ENCODE measurements at regions not wholly inside any gene's neighbourhood (a gene's known extent, or its start where the extent isn't known, plus 50 kb on each side); places are given as distances from the start of the nearest gene placed in this dataset.

GRCh38 chr3:72165317-72165716 lies 380.4 kb upstream of the PROK2 start:
- Histone ChIP-seq H3K9me3 (ENCODE audit: low read depth, low read length, poor library complexity, severe bottlenecking) (no peaks in the 10 kb centered on the region), H3K4me3 (ENCODE audit: low read depth, low read length, poor library complexity, severe bottlenecking) (no peak overlapping the region), H3K4me1 (ENCODE audit: insufficient read depth, low read length, poor library complexity, severe bottlenecking) (no peaks in the 10 kb centered on the region), H3K36me3 (ENCODE audit: insufficient read depth, low read length, poor library complexity, severe bottlenecking) (no peaks in the 10 kb centered on the region), H3K27ac (ENCODE audit: low read depth, low read length, poor library complexity, severe bottlenecking) (no peak overlapping the region), H3K27me3 (replicated peaks; ENCODE audit: insufficient read depth, low read depth, low read length, poor library complexity) (no peaks in the 10 kb centered on the region)
- no TSS peak for BruUV-seq (replicated peaks)
- no peak for DNase-seq (ENCODE audit: low spot score)
- intact Hi-C loops (cut with micrococcal nuclease; ENCODE audit: unreplicated experiment): no loop called here
- no peak for TF ChIP-seq EZH2 (IDR thresholded peaks at IDR 0.05; ENCODE audit: borderline replicate concordance, low read depth, low read length, poor library complexity, severe bottlenecking)
- TF ChIP-seq CTCF (conservative IDR thresholded peaks at IDR 0.05; ENCODE audit: low read depth, low read length): no peak
- POLR2A ChIA-PET (ENCODE audit: low non-redundant PET): no interaction called here
- CTCF ChIA-PET: no interaction called here

GRCh38 chr3:72164635-72164978 lies 379.7 kb upstream of the PROK2 start:
- Histone ChIP-seq H3K4me3 (ENCODE audit: low read depth, low read length, poor library complexity, severe bottlenecking) (no peak overlapping the region), H3K27me3 (replicated peaks; ENCODE audit: insufficient read depth, low read depth, low read length, poor library complexity) (no peaks in the 10 kb centered on the region), H3K4me1 (ENCODE audit: insufficient read depth, low read length, poor library complexity, severe bottlenecking) (no peaks in the 10 kb centered on the region), H3K9me3 (ENCODE audit: low read depth, low read length, poor library complexity, severe bottlenecking) (no peaks in the 10 kb centered on the region), H3K27ac (ENCODE audit: low read depth, low read length, poor library complexity, severe bottlenecking) (no peak overlapping the region), H3K36me3 (ENCODE audit: insufficient read depth, low read length, poor library complexity, severe bottlenecking) (no peaks in the 10 kb centered on the region)
- intact Hi-C loops (cut with micrococcal nuclease; ENCODE audit: unreplicated experiment): no loop called here
- CTCF ChIA-PET: no interaction called here
- POLR2A ChIA-PET (ENCODE audit: low non-redundant PET): no interaction called here
- DNase-seq (ENCODE audit: low spot score): no peak
- BruUV-seq (replicated peaks): no TSS peak
- no peak for TF ChIP-seq CTCF (conservative IDR thresholded peaks at IDR 0.05; ENCODE audit: low read depth, low read length)
- TF ChIP-seq EZH2 (IDR thresholded peaks at IDR 0.05; ENCODE audit: borderline replicate concordance, low read depth, low read length, poor library complexity, severe bottlenecking): no peak

GRCh38 chr3:72163809-72164634 lies 379.1 kb upstream of the PROK2 start:
- no peak for DNase-seq (ENCODE audit: low spot score)
- Histone ChIP-seq H3K9me3 (ENCODE audit: low read depth, low read length, poor library complexity, severe bottlenecking) (no peaks in the 10 kb centered on the region), H3K4me1 (ENCODE audit: insufficient read depth, low read length, poor library complexity, severe bottlenecking) (no peaks in the 10 kb centered on the region), H3K27me3 (replicated peaks; ENCODE audit: insufficient read depth, low read depth, low read length, poor library complexity) (no peaks in the 10 kb centered on the region), H3K36me3 (ENCODE audit: insufficient read depth, low read length, poor library complexity, severe bottlenecking) (no peaks in the 10 kb centered on the region), H3K27ac (ENCODE audit: low read depth, low read length, poor library complexity, severe bottlenecking) (no peak overlapping the region), H3K4me3 (ENCODE audit: low read depth, low read length, poor library complexity, severe bottlenecking) (no peak overlapping the region)
- TF ChIP-seq EZH2 (IDR thresholded peaks at IDR 0.05; ENCODE audit: borderline replicate concordance, low read depth, low read length, poor library complexity, severe bottlenecking) (no peak), CTCF (conservative IDR thresholded peaks at IDR 0.05; ENCODE audit: low read depth, low read length) (no peak)
- ChIA-PET POLR2A (ENCODE audit: low non-redundant PET) (no interaction called here), CTCF (no interaction called here)
- intact Hi-C loops (cut with micrococcal nuclease; ENCODE audit: unreplicated experiment): no loop called here
- BruUV-seq (replicated peaks): no TSS peak
